ENCODE measurements at regions not wholly inside any gene's neighbourhood (a gene's known extent, or its start where the extent isn't known, plus 50 kb on each side); places are given as distances from the start of the nearest gene placed in this dataset.
"Not testable (repeated sequence)": the region's sequence is repeated elsewhere in the genome, so short reads cannot be mapped to it uniquely, and the experiment has no call there.

DNA sequence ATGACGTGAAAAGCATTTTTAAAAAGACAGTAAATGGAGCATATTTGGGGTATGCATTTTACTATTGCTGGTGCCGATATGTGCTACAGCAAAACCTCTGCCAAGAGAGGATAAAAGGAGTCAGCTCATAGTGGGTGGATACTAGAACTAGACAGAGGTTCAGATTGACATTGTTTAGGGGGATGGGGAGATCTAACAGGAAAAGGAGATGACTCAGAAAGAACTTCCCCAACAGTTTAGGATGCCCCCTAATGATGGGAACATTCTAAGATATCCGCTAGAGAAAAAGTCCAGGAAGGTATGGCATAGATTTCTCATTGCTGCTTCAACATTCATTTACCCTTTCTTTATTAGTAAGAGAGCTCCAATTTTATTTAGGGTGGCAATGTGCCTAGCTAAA lies 110.5 kb upstream of the CLEC14A start:
- Histone ChIP-seq H3K9me3 (no peaks in the 10 kb centered on the region), H3K4me1 (no peaks in the 10 kb centered on the region), H3K27ac (no peak overlapping the region), H3K4me3 (no peak overlapping the region), H3K27me3 (no peaks in the 10 kb centered on the region), H3K36me3 (no peaks in the 10 kb centered on the region)
- no peak for DNase-seq
- TF ChIP-seq POLR2A (IDR thresholded peaks at IDR 0.05) (no peak), CTCF (IDR thresholded peaks at IDR 0.05) (no peak)
- intact Hi-C loops (cut with DNase I): no loop called here
- 68 to 71% methylated on average over 3 of the region's 3 CpGs for WGBS, 2 donors

- WGBS, 2 donors: 89 to 90% methylated on average over 6 of the region's 6 CpGs
- intact Hi-C loops (cut with DNase I): no loop called here
- no peak for TF ChIP-seq POLR2A (IDR thresholded peaks at IDR 0.05)
- TF ChIP-seq CTCF (IDR thresholded peaks at IDR 0.05): no peak
- H3K27me3 ChIP-seq: no peaks in the 10 kb centered on the region
- H3K4me1 ChIP-seq: no peaks in the 10 kb centered on the region
- H3K27ac ChIP-seq: no peak overlapping the region
- H3K4me3 ChIP-seq: no peak overlapping the region
- no peaks in the 10 kb centered on the region for H3K9me3 ChIP-seq
- H3K36me3 ChIP-seq: no peaks in the 10 kb centered on the region
- no peak for DNase-seq
These were observed 107.3 kb upstream of the CLEC14A start for GRCh38 chr14:38363217-38363616.

DNA sequence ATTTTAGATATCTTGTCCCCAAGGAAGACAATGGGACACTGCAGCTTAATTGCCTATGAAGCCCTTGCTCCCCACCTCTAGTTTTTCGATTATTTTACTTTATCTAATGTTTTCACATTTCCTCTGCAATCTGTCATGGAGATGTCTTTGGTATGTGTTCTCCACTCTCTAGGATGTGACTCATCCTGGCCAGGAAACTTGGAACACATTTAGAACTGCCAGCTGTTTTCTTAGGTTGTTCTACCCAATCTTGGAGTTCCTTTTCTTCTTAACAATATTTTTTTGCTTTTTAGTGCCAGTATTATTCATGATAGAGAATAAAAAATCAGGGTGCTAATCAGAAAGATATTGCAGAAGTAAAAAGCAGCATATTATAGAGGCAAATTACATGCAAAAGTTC lies 101.7 kb upstream of the CLEC14A start:
- DNase-seq: no peak
- 30 to 37% methylated on average over 1 of the region's 1 CpG for WGBS, 2 donors
- no peaks in the 10 kb centered on the region for H3K4me1 ChIP-seq
- no peak overlapping the region for H3K27ac ChIP-seq
- intact Hi-C loops (cut with DNase I): no loop called here
- H3K9me3 ChIP-seq: no peaks in the 10 kb centered on the region
- H3K4me3 ChIP-seq: no peak overlapping the region
- H3K36me3 ChIP-seq: no peaks in the 10 kb centered on the region
- no peak for TF ChIP-seq CTCF (IDR thresholded peaks at IDR 0.05)
- no peaks in the 10 kb centered on the region for H3K27me3 ChIP-seq

- H3K27ac ChIP-seq; intact Hi-C loops (cut with DNase I); H3K9me3 ChIP-seq; H3K36me3 ChIP-seq; DNase-seq; H3K4me1 ChIP-seq; H3K4me3 ChIP-seq; H3K27me3 ChIP-seq: not testable (repeated sequence)
- WGBS, 2 donors: 52 to 88% methylated on average over 2 of the region's 2 CpGs
These were observed 99.6 kb upstream of the CLEC14A start for GRCh38 chr14:38355473-38355872.

GRCh38 chr14:38350102-38350501 lies 94.2 kb upstream of the CLEC14A start:
- Histone ChIP-seq H3K27me3 (no peaks in the 10 kb centered on the region), H3K4me1 (no peaks in the 10 kb centered on the region), H3K9me3 (no peaks in the 10 kb centered on the region), H3K36me3 (no peaks in the 10 kb centered on the region), H3K27ac (no peak overlapping the region), H3K4me3 (no peak overlapping the region)
- DNase-seq: no peak
- intact Hi-C loops (cut with DNase I): no loop called here
- TF ChIP-seq POLR2A (IDR thresholded peaks at IDR 0.05): no peak
- TF ChIP-seq CTCF (IDR thresholded peaks at IDR 0.05): no peak
- WGBS, 2 donors: 45 to 55% methylated on average over 1 of the region's 1 CpG

GRCh38 chr14:38342803-38343202 lies 86.9 kb upstream of the CLEC14A start:
- H3K4me3 ChIP-seq: no peak overlapping the region
- no peaks in the 10 kb centered on the region for H3K27me3 ChIP-seq
- intact Hi-C loops (cut with DNase I): no loop called here
- TF ChIP-seq POLR2A (IDR thresholded peaks at IDR 0.05): no peak
- no peak for TF ChIP-seq CTCF (IDR thresholded peaks at IDR 0.05)
- H3K27ac ChIP-seq: no peak overlapping the region
- no peaks in the 10 kb centered on the region for H3K4me1 ChIP-seq
- no peaks in the 10 kb centered on the region for H3K9me3 ChIP-seq
- no peak for DNase-seq
- H3K36me3 ChIP-seq: no peaks in the 10 kb centered on the region
